Nephron progenitor cell (in vitro differentiated cells): ENCODE measurements at regions not wholly inside any gene's neighbourhood (a gene's known extent, or its start where the extent isn't known, plus 50 kb on each side); places are given as distances from the start of the nearest gene placed in this dataset.

ENCODE experiments used
- DNase-seq: peaks from one replicate; pipeline ENCODE4 v3.0.0; 2021
- H3K27ac Mint-ChIP-seq: 2 replicates; pipeline ENCODE4 v1.8.0; 2021; ENCODE audit warnings: mild to moderate bottlenecking, moderate library complexity, mixed read lengths
- H3K27me3 Mint-ChIP-seq: 2 replicates; pipeline ENCODE4 v1.8.0; 2021; ENCODE audit warnings: mild to moderate bottlenecking, low read depth, mixed read lengths; ENCODE audit not compliant: poor library complexity
- H3K36me3 Mint-ChIP-seq: 2 replicates; pipeline ENCODE4 v1.8.0; 2021; ENCODE audit warnings: low read depth, mixed read lengths
- H3K4me1 Mint-ChIP-seq: 2 replicates; pipeline ENCODE4 v1.8.0; 2021; ENCODE audit warnings: mixed read lengths
- H3K4me3 Mint-ChIP-seq: 2 replicates; pipeline ENCODE4 v1.8.0; 2021; ENCODE audit warnings: mild to moderate bottlenecking, moderate library complexity, mixed read lengths
- H3K9me3 Mint-ChIP-seq: 2 replicates; pipeline ENCODE4 v1.8.0; 2021; ENCODE audit warnings: mild to moderate bottlenecking, moderate library complexity, mixed read lengths
- TF ChIP-seq, protein P1 (sequence below): fragments of 200-600 bp; sonication (generic); IDR thresholded peaks from 2 replicates; pipeline ENCODE4 v1.5.0; 2021; ENCODE audit warnings: antibody characterized with exemption

DNA sequence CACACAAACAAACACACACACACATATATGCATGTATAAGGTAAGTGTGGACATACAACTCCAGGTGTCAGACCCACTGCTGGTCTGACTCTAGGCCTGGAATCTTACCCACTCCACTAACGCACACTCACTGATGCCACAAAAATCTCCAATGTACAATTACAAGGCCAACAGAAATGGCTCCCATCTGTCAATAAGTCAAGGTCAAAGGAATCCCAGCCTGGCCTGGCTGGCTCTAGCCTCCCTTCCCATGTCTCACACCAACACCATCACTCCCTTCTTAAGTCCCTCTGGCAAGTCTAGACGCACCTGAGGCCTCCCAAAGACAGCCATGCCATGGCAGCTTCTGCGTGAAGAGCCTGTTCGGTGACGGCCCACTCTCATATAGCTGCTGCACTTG lies 99.2 kb upstream of the CDYL2 start:
- Mint-ChIP-seq H3K27ac (no peak overlapping the region), H3K27me3 (peaks cover 12% of the 10 kb centered on the region), H3K36me3 (no peaks in the 10 kb centered on the region), H3K4me3 (no peak overlapping the region), H3K9me3 (no peaks in the 10 kb centered on the region), H3K4me1 (no peaks in the 10 kb centered on the region)
- TF ChIP-seq, protein P1, sequence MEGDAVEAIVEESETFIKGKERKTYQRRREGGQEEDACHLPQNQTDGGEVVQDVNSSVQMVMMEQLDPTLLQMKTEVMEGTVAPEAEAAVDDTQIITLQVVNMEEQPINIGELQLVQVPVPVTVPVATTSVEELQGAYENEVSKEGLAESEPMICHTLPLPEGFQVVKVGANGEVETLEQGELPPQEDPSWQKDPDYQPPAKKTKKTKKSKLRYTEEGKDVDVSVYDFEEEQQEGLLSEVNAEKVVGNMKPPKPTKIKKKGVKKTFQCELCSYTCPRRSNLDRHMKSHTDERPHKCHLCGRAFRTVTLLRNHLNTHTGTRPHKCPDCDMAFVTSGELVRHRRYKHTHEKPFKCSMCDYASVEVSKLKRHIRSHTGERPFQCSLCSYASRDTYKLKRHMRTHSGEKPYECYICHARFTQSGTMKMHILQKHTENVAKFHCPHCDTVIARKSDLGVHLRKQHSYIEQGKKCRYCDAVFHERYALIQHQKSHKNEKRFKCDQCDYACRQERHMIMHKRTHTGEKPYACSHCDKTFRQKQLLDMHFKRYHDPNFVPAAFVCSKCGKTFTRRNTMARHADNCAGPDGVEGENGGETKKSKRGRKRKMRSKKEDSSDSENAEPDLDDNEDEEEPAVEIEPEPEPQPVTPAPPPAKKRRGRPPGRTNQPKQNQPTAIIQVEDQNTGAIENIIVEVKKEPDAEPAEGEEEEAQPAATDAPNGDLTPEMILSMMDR: no peak
- DNase-seq: no peak

DNA sequence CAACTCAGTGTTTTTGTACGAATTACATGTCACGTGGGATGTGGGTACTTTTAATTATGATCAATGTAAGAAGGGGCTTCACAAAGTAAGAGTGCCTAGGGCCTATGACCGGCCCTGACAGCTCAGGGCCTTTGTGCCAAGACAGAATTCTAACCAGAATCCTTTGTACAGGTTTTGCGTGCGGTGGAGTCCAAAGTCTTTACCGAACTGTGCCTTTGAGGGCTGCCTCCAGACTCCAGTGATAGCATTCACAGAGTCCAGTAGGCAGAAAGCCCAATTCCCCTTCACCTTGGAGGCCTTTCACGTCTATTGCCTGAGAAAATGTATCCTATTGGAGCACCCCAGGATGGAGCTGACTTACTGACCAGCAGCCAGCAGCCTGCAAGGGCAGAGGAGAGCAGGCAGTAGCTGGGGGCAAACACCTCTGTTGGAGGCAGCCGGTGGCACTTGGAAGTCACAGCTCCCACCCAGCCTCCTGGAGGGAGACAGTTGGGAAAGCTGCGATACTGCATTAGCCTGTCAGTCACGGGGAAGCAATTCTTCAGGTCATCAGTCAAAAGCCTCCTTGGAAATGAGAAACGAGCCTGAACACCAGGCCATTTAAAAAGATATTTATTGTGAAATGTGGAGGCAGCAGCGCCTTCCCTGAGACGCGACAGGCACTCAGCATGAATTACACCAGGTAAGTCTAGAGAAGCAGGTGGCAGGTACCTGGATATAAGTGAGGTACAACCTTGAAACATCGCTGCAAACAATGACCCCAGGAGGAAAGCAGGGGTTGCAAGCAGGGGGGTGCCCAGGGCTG lies 98.1 kb upstream of the CDYL2 start:
- H3K4me3 Mint-ChIP-seq: no peak overlapping the region
- no peaks in the 10 kb centered on the region for H3K36me3 Mint-ChIP-seq
- H3K9me3 Mint-ChIP-seq: no peaks in the 10 kb centered on the region

DNA sequence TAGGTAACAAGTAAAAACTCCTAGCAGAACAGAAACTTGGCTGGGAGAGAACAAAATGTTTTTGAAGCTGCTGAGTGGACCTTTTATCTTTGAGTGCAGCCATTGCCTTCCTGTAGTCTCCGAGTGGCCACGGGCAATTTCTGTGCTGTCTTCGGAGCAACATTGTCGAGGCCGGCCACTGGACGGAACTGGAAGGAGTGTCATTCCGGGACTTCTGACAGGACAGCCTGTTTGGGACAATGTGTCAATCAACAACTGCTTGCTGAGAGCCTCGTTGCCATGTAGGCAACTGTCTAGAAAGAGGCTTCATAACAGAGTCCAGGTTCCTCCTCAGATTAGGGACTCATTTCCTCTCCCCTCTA lies 96.2 kb upstream of the CDYL2 start:
- DNase-seq: no peak
- H3K4me3 Mint-ChIP-seq: no peak overlapping the region
- no peak overlapping the region for H3K27ac Mint-ChIP-seq
- no peaks in the 10 kb centered on the region for H3K4me1 Mint-ChIP-seq
- no peaks in the 10 kb centered on the region for H3K36me3 Mint-ChIP-seq
- H3K27me3 Mint-ChIP-seq: peaks cover 14% of the 10 kb centered on the region
- TF ChIP-seq, protein P1: no peak
- H3K9me3 Mint-ChIP-seq: no peaks in the 10 kb centered on the region

More for the DNA sequence above, 98.1 kb upstream of the CDYL2 start:
- Mint-ChIP-seq H3K27ac (no peak overlapping the region), H3K4me1 (no peaks in the 10 kb centered on the region), H3K27me3 (peaks cover 12% of the 10 kb centered on the region)
- no peak for DNase-seq
- TF ChIP-seq, protein P1: no peak

DNA sequence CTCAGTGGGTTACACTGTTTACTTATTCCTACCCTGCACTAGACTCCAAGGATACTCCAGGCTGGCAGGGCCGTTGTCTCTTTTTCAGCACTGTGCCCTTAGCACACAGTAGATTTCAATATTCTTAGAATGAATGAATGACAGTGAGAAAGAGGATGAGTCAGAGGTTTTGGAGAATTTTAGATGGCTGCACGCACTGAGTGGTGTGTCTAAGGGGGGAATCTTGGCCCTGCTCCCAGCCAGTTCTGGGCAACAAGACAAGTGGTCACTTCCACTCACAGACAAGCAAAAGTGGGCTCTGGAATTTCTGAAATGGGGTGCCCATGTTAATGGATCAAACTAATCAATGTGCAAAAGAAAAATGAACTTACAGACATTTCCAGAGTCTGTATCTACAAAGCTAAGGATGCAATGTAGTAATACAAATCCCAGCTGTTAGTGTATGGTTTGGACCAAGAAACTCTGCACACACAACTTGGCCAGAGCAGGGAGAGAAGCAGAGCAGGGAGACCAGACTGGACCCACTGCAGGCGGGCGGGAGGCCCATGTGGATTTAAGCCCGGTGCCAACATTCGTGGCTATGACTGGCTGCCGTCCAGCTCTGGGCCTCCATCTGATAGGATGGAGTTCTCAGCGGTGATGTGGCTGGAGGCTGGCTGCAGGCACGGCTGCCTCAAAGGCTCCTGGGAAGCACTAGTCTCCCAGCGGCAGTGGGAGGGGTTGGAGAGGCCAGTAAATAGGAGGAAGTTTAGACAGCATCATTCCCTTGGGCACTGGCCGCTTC lies 95.6 kb upstream of the CDYL2 start:
- Mint-ChIP-seq H3K27me3 (peaks cover 12% of the 10 kb centered on the region), H3K36me3 (no peaks in the 10 kb centered on the region), H3K27ac (no peak overlapping the region), H3K4me1 (no peaks in the 10 kb centered on the region), H3K9me3 (no peaks in the 10 kb centered on the region), H3K4me3 (no peak overlapping the region)
- TF ChIP-seq, protein P1: no peak
- DNase-seq: no peak

DNA sequence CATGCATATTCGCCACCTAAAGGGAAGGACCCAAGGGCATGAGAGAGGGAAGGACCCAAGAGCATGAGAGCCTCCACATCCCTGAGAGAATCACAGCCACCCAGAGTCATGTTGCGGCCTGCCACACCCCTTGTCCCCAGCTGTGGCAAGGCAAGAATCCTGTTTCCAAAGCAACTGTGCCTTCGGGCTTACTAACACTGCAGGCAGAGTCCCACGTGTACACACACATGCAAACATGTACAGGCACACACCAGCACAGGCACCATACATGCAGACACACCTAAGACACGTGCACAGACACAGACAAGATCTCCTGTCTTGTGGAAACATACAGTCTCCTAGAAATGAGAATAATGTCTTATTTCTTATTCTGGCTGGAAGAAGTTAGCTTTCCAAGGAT lies 92.4 kb upstream of the CDYL2 start:
- Mint-ChIP-seq H3K4me1 (peaks cover 4% of the 10 kb centered on the region), H3K27ac (peak overlapping the region; percentile 22), H3K36me3 (no peaks in the 10 kb centered on the region), H3K4me3 (no peak overlapping the region), H3K9me3 (no peaks in the 10 kb centered on the region), H3K27me3 (peaks cover 14% of the 10 kb centered on the region)
- TF ChIP-seq, protein P1: no peak
- no peak for DNase-seq
